HG03139 (cell line): ENCODE measurements at regions not wholly inside any gene's neighbourhood (a gene's known extent, or its start where the extent isn't known, plus 50 kb on each side); places are given as distances from the start of the nearest gene placed in this dataset.
A peak's percentile ranks its signal among the peaks of the same experiment; 100 is the strongest.

Source experiments
- ATAC-seq: cut with Tn5 transposase; IDR thresholded peaks from one replicate; pipeline ENCODE4 v1.9.1; 2021; ENCODE audit not compliant: unreplicated experiment

DNA sequence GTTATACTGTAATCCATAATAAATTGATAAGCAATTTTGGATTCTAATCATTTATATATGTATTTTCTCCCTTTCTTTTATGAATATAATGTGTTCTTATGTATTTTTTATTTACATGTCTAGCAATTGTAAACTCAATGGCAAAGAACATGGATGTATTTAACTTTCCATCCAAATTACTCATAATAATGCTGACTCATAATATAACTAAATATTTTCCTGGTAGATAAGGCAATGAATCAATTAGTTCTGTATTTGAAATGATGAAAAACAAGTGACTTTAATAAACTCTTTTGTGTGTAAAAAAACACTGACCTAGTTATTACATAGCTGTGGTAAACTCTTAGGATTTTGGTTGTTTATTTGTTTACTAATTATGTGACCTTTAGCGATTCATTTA lies 211.2 kb downstream of the DTHD1 start:
- ATAC-seq, result no peak

DNA sequence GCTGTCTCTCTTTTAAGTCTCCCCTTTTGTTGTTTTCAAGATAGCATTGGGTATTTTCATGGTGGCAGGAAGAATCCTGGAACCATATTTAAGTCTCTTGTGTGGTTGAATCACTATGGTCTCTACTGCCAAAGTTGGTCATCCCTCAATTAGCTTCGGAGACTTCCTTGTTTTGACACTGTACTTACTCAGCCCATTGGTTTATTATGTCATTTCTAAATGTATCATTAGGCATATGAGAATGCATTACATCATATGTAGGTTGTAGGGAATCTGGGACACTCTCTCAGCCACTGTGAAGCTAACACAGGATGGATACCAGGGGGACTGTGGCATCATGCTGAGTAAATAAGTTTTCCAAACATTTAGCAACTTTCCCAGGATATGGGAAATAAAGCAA lies 211.8 kb downstream of the DTHD1 start:
- ATAC-seq, result no peak

DNA sequence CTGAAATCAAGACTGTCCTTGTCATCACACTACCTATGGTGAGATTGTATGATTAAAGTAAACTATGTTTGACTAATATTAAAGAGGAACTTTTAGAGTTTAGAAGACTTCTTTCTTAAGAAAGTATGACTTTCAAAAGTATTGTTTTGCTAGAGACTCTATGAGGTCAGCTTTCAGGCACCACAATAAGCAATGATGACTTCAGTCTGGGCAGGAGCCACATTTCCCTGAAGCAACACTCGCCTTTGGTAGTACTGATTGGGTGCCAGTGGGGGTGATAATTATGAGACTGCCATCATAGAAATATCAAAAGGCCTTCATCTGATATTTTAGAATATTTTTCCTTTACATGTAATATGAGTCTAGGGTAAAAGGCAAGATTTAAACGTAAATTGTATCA lies 212.6 kb downstream of the DTHD1 start:
- no peak for ATAC-seq

DNA sequence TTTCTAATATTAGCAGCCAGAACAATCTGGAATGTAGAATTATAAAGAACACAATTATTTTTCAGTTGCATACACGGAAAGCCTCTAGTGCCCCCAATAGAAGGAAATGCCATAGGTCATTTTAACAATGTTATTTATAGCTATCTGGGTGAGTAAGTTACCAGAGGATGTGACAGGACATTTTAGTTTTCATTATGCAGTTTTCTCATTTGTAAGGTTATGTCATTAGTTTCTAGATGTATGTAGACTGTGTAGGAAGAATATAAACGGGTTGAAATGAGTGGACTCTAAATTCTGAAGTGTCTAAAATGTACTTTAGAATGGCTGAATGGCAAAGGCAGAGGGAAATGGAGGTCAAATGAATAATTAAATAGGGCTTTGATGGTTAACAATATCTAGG lies 213.3 kb downstream of the DTHD1 start:
- no peak for ATAC-seq

DNA sequence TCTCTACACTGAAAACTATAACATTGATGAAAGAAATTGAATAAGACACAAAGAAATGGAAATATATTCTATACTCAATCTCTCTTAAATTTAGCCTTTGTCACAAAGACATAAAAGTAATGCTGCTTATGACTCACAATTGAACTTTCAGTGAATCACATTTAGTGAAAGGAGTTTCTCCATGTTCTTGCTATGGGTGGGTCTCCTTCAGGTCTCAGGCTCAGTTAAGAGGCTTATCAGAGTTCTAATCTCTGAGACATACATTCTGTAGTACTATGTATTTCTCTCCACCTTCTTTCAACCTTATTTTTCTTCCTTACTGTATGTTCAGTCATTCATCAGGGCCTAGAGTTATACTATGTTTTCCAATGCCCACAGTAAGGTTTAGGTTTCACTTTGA lies 220.9 kb downstream of the DTHD1 start:
- ATAC-seq, result no peak

DNA sequence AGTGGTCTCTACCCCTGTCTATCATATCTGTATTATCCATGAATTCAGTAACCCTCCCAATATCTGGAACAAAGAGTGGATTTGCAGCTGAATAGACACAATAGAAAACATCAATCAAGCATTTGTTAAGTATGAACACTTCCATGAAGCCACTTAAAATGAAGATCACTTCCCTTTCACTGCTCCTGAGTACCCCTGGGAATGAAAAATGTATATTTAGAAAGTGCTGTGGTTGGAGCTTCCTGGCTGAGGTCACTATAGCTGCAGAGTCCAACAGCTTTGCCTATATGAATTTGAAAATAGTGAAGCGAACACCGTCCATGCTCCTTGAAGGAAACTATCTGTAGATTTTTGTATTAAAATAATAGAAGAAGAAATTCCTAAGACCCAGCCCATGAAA lies 227.0 kb downstream of the DTHD1 start:
- ATAC-seq, result no peak

DNA sequence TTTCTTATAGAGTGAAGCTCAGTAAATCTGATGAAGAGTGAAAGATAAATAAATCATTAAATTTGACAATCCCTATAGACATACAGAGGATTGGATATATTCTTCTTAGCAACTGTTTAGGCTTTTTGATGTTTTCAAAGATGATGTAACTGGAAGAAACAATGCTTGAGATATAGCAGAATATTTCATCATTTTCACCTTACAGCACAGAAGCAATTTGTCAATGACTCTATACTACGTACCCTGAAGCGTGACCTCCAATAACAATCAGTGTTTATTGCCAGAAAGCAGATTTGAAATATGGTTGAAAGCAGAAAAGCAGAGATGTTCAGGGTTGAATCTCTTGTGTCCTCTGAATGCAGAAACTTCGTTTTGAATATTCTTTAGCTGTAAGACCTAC lies 228.4 kb downstream of the DTHD1 start:
- no peak for ATAC-seq

DNA sequence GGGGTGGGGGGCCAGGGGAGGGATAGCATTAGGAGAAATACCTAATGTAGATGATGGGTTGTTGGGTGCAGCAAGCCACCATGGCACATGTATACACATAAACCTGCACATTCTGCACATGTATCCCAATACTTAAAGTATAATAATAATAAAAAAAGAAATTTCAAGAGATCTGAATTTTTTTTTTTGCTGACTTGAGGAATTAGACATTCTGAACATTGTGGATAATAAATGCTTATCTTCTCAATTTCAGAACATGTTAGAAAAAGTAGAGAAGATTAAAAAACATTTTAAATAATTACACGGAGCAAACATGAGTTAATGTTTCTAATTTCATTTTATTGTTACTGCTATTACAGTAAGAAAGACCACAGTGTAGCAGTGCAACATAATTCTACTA lies 230.4 kb downstream of the DTHD1 start:
- ATAC-seq, result no peak

DNA sequence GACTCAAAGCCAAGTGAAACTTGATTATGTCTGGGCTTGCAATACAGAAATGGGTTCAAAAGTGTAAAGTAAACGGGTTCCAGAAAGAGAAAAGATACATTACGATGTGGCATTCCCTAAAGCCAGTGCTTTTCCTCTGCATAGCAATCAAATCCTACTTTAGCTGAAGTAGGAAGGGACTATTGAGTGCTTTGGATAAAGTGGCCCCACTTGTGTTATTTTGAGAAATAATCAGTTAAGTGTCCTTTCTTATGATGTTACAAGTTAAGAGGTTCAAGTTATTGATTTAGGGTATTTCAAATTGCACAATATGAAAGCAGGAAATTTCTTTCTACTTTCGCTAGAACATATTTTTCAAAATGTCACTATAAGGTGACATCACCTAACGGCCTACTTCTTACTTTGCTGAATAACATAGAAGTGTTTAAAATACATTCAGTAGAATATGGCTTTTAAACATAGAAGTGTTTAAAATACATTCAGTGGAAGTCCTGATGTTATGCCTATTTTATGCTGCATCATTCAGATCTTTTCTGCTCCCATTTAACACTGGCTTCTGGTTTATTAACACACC lies 235.2 kb downstream of the DTHD1 start:
- ATAC-seq, result no peak

DNA sequence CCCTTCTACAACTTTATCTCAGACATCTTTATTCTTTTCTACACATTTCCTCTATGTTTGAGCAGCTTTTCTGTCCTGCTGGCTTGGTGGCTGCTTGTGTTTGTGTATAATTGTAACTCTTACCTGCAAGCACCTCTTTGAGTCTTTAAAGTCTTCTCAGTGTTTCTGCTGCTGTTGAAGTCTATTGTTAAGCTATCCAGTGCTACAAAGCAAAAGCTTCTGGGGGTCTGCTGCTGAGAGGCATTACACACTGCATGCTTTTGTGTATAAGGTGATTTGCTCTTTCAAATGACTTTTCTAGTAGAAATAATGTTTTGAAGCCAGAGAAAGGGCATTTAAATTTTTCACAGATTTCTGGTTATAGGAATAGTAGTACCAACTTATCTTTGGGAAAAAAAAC lies 241.8 kb downstream of the DTHD1 start:
- ATAC-seq, result no peak

DNA sequence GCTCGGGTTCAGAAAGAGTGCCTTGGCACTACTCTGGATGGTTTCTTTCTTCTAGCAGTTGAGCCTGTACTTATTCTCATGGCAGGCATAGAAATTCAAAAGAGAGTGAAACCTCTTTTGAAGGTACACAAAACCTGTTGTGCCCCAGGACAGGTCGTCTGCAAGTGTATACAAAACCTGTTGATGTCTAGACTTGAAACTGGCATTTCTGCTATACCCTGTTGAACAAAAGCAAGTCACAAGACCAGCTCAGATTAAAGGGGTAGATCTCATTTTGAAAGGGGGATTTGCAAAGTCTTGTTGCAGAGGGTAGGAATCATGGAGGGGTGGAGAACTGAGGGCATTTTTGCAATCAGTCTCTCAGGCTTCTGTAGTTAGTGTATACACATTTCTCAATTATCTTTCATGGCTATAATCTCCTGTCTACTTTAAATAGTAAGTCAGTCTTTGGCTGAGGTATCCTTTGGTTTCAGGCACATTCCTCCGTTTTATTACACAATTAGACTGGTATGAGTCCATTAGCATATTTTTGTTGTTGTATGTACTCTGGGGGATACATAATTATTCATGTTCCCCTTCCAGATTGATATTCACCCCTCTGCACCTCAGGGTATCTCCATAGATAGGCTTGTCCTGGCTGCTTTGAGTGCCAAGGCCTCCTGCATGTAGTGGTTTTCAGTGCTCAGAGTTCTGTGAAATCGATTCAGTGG lies 251.4 kb downstream of the DTHD1 start:
- no peak for ATAC-seq

DNA sequence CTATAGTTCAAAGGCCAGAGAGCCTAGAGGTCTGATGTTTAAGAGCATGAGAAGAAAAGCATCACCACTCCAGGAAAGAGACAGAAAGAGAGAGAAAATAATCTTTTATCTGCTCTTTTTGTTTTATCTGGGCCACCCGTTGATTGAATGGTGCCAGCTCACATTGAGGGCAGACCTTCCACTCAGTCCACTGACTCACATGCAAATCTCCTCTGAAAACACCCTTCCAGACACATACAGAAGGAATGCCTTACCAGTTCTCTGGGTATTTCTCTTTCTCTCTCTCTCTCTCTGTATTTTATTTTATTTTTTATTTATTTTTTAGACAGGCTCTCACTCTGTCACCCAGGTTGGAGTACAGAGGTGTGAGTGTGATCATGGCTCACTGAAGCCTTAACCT lies 252.5 kb downstream of the DTHD1 start:
- ATAC-seq, result no peak

DNA sequence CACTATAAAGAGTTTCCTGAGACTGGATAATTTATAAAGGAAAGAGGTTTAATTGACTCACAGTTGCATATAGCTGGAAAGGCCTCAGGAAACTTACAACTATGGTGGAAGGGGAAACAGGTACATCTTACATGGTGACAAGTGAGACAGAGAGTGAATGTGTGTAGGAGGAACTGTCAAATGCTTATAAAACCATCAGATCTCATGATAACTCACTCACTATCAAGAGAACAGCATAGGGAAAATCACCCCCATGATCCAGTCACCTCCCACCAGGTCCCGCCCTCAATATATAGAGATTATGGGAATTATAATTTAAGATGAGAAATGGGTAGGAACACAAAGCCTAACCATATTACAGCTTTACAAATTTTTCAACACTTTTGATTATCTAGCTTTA lies 266.0 kb downstream of the DTHD1 start:
- no peak for ATAC-seq

DNA sequence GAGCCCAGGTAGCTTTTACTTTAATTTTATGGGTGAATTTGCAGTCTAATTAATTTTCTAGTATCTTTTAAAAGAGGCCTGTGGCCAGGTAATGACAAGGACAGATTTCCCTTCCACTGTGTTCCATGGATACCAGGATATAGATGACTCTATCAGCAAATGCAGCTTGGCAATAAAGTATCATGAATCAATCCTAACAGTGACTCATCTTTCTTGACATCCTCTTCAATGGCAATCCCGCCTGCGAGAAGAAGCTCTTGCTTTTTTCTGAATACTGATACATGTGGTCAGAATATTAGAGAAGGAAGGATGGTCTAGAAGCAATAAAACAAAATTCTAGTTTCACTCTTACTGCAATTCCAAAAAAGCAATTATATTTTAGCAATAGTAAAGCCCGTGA lies 267.8 kb downstream of the DTHD1 start:
- ATAC-seq, result no peak

DNA sequence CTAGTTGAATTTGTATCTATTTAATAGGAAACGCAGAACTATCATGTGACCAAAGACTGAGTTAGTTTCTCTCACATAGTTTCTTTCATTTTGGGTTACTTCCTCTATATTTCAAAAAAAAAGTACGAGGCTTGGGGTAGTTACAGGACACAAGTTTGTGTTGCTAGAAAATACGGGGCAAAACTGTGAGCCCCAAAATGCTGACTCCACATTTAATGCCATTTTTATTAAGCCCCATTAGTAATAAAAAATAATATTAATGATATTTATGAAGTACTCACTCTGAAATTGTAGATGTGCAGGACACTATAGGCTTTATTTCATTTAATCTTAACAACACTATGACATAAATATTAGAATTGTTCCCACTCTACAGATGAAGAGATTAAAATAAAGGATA lies 268.6 kb downstream of the DTHD1 start:
- no peak for ATAC-seq

DNA sequence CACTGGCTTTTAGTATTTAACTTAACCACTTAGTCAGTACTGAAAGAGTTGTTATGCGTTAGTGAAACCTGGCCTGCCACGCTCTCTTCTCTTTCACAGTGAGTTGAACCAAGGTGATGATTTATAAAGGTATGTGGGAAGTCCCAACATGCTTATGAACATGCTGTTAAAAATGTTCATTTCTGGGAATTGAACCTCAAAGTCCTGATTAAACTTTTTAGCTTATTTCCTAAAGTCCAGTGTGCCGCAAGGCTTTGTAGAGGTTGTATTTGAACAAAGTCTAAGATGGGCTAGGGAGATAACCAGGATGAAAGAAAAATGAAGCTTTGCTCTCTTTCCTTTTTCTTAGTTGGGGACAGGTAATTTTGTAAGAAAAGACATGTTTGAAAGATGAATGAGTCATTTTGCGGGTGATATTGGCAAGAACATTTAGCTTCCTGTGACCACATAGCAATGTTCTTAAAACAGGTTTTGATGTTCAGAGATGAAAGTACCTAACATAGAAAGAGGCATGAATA lies 270.3 kb downstream of the DTHD1 start:
- peak; percentile 84 for ATAC-seq

DNA sequence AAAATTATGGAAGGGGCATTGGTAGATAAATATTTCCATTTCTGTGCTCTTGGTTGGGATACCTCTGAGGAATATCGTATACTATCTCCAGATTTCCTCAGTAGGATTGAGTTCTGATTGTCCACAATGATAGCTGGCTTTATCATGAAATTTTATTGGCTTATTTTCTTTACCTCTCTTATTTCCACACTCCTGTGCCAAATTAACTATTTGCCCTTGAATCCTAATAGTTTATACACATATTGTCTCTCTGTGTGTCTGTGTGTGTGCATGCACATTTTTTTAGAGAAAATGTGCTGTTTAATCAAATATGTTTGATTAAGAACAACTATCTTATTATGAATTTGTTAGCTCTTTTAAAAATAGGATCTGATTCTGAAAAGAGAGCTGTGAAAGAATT lies 271.6 kb downstream of the DTHD1 start:
- ATAC-seq, result no peak

DNA sequence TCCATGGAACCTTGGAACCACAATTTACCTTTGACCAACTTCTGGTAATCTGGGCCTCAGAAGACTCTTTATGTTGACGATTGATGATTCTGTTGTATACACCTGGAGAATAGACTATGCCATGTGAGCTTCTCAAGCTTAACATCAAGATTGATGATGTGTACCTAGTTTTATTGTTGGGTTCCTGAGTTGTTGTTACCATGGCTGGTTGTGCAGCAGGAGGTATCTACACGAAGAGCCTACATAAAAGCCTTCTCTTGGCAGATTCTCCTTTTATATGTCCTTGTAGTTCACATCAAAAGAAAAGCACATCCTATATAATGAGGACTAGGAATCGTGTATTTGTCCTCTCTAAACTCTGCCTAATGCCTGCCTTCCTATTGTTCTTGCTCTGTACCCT lies 272.0 kb downstream of the DTHD1 start:
- no peak for ATAC-seq

DNA sequence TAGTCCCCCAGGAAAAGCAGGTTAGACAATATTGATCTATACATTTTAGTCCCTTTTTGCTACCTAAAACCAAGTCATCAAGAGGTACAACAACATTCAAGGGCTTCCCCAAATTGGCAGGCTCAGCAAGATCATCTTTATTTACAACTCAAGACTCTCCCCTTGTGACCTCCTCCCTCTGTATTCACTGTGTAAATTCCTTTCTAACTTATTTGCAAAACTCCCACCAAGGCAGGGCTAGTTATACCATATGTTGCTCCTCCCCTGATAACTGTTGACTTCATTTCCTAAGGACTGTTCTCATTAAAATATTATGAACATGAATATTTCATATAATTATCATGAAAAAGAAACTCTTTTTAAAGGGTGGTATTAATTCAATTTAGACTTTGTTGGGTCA lies 275.6 kb downstream of the DTHD1 start:
- no peak for ATAC-seq

DNA sequence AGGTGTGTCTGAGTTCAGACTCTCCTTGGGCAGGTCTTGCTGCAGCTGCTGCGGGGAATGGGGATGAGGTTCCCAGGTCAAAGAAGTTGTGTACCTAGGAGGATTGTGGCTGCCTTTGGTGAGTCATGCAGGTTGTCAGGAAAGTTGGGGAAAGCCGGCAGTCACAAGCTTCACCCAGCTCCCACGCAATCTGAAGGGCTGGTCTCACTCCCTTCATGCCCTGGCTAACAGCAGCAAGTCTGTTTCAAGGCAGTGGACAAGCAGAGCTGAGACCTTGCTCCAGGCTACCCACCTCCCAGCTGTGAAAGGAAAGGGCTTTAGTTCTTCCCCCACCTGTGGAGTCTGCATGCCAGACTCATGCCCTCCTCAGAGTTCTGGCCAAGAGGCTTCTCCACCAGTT lies 287.2 kb downstream of the DTHD1 start:
- no peak for ATAC-seq

DNA sequence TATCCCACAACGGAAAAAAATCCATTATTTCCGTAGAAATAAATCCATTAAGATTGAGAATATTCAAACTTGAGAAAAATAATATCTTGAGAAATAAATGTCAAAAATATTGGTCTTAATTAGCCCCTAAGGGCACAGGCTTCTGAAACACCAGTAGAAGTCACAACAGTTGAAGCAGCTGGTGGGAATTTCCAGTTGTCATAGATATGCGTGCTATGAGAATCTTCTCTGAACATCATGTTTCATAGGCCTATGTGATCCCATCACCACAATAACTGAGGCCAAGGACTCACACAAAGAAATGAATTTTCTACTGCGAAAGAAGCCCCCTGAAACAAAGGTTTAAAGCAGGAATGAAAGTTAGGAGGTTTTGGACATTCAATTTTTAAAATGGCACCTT lies 292.0 kb downstream of the DTHD1 start:
- ATAC-seq, result no peak

DNA sequence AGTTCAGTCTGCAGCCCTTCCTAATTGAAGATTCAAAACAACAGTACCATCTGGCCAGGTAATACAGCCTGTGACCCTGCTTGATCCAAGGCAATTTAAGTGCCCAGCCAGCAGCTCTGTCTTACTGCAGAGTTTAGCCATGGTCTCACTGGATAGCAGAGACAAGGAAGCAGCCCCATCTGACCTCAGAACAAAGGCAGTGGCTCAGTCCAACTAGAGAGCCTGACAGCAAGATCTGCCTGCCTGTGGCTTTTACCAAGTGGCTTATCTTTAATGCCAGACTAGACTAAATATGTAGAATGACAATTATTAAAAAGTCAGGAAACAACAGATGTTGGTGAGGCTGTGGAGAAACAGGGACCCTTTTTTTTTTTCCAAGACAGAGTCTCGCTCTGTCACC lies 293.4 kb downstream of the DTHD1 start:
- no peak for ATAC-seq

DNA sequence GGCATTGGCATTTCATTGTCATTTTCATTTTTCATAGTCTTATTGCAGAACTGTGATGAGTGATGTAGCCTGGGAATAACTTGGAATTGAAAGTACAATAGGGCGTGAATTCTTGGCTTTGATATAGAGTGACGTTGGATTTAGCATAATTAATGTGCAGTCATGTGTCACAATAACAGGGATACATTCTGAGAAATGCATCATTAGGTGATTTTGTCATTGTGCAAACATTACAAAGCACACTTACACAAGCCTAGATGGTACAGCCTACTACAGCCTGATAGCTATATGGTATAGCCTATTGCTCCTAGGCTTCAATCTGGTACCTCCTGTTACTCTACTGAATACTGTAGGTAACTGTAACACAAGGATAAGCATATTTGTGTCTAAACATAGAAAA lies 300.8 kb downstream of the DTHD1 start:
- no peak for ATAC-seq
